HG03439 (cell line): ENCODE measurements at regions not wholly inside any gene's neighbourhood (a gene's known extent, or its start where the extent isn't known, plus 50 kb on each side); places are given as distances from the start of the nearest gene placed in this dataset.
"Not testable (repeated sequence)": the region's sequence is repeated elsewhere in the genome, so short reads cannot be mapped to it uniquely, and the experiment has no call there.

Experiments
- ATAC-seq: cut with Tn5 transposase; IDR thresholded peaks from one replicate; pipeline ENCODE4 v1.9.1; 2021; ENCODE audit warnings: mild to moderate bottlenecking, moderate library complexity; ENCODE audit not compliant: unreplicated experiment

DNA sequence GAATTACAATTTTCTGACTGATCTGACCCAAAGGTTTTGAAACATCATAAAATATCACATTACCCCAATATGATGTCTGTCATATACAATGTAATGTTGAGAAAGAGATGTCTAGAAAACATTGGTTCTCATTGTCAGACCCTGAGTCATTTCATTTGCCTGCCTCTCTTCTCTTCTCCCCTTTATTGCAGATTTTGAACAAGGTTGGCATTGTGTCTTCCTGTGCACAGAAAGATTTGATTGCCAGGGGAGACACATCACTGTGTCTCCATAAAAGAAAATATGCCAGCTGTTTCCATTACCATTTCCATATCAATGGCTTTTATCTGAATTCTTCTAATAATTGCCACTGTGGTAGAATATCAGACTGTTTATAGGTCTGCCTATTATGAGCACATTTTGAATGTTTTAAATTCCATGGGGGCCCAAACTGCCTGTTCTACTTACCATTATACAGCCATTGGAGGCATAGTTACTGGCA lies 65.6 kb downstream of the IFI44 start:
- no peak for ATAC-seq

DNA sequence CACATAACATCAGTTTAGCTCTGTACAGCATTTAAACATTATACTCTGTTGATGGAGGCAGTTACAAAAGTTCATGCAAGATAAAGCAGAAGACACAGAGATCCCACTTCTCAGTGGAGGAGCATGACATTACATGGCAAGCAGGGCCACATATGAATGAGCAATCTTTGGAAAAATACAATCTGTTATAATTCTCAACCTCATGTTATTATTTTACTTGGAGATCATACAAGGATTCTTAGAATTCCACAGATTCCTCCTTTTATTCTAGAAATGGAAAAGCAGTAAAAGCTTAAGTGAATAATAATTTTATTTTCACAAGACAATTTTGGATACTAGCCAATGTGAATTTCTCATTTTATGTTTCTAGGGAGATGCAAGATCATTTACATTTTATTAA lies 66.6 kb downstream of the IFI44 start:
- no peak for ATAC-seq

DNA sequence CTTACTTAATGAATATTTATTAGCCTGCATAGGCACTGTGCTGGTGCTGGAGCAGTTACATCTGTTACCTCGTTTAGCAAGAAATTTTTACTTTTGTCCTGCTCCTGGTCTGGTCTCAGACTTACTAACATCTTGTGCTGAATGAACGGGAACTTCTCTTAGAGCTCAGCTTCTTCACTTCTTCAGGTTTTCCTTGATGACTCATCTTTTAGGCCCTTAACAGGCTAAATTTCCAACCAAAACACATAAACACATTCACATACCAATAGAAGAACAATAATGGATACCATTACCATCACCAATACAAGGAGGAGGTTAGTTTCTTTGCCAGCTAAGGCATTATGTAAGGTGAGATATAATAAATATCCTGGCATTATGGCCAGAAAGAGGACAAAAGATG lies 68.9 kb downstream of the IFI44 start:
- no peak for ATAC-seq

GRCh38 chr1:78721136-78721535 lies 71.5 kb downstream of the IFI44 start:
- no peak for ATAC-seq

GRCh38 chr1:78722105-78722504 lies 72.5 kb downstream of the IFI44 start:
- ATAC-seq, result no peak

- no peak for ATAC-seq
These were observed 72.9 kb downstream of the IFI44 start for GRCh38 chr1:78722521-78722920.

- ATAC-seq, result no peak
These were observed 73.3 kb downstream of the IFI44 start for GRCh38 chr1:78722947-78723346.

DNA sequence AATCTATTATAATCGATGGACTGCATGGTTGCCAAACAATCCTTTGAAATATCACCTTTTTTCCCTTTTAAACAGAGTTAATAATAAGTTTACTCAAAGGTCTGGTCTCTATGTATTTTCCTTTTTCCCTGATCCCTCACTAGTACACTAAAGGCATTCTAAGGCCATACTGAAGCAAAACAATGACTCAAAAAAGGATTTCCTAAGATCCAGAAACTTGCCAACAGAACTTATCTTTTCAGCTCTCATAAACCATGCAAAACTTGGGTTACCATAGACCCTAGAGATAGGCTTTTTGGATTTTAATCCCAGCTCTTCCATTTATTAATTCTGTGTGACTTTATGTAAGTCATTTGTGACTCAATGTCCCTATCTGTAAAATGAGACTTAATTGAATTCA lies 77.1 kb downstream of the IFI44 start:
- no peak for ATAC-seq

DNA sequence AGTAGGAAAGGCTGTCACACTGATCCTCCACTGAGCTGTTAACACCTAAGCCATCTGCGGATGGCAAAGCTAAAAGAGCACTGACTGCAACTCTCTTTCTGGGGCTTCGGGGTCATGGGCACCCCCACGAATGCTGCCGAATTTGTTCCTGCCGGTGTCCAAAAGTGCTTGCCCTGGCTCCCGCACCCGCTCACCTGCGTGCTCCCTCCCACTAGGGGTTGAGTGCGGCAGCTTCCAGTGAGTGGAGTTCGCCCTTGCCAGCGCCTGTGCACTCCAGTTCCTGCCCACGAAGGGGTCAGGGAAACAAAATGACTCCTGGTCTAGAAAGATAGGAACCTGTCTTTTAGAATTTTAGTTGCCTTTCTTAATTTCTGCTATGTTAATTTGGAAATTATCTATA lies 78.7 kb downstream of the IFI44 start:
- no peak for ATAC-seq

DNA sequence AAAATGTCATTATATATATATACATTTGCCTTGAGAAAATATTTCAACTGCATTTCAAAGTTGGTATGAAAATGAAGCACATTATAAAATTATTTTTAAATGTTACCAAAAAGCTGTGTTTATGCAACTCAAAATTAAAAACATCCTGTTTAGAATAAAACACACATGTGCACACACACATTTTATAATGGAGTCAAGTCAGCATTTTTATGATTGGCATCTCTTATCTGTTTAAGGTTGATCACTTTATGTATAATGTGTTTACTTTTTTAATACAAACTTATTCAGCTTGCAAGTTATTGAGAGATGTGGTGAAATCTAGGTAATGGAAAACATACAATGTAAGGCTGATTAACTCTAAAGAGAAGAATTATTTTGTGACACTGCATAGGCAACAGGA lies 80.4 kb downstream of the IFI44 start:
- no peak for ATAC-seq

DNA sequence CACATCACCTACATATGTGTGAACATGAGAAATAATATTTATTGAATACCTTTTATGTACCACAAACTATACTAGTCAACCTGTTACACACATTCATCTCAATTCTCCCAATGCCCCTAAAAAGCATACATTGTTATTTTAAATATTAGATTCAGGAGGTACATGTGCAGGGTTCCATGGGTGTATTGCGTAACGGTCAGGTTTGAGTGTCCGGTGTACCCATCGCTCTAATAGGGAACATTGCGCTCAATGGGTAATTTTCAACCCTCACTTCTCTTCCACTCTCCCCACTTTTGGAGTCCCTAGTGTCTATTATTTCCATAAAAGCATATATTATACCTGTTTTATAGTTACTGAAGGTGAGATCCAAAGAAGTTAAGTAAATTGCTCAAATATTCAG lies 82.0 kb downstream of the IFI44 start:
- no peak for ATAC-seq

GRCh38 chr1:78737241-78737640 lies 87.6 kb downstream of the IFI44 start:
- no peak for ATAC-seq

GRCh38 chr1:78743626-78744025 lies 94.0 kb downstream of the IFI44 start:
- no peak for ATAC-seq

GRCh38 chr1:78745111-78745510 lies 95.5 kb downstream of the IFI44 start:
- no peak for ATAC-seq

- not testable (repeated sequence) for ATAC-seq
These were observed 104.0 kb downstream of the IFI44 start for GRCh38 chr1:78753679-78754078.

DNA sequence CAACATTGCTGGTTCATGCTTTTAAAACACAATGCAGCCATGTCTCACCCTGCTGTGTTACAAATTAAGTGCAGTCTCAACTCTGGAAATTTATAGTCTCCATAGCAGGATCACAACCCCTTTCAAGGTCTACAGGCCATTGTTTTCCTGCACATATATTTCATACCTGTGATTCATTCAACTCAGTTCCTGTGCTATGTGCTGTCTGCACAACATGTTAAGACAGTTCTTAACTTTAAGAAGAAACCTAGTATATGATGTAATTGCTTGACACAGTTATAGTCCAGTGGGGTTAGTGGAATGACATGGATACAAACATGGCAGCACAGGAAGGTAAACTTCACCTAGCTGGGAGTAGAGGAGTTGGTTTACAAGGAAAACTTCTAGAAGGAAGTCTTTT lies 106.4 kb downstream of the IFI44 start:
- ATAC-seq, result no peak

- ATAC-seq, result no peak
These were observed 108.9 kb downstream of the IFI44 start for GRCh38 chr1:78758506-78758905.

DNA sequence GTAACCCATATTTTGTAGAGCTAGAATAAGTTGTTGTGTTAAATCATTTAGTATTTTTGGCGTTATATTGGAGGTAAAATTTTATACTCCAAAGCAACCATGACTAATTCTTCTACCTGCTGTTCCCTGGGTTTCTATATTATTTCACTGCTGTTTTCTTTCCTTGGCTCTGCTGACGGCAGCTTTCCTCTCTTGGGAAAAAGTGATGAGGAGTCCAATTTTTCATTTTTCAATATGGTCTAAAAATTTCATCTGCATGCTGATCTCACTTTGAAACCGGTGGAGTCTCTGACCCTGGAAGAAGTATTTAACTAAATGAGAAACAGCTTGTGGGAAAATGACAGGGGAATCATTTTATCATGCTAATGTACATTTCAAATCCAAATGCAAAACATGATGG lies 110.2 kb downstream of the IFI44 start:
- ATAC-seq, result no peak

GRCh38 chr1:78760858-78761257 lies 111.2 kb downstream of the IFI44 start:
- no peak for ATAC-seq

- no peak for ATAC-seq
These were observed 112.5 kb downstream of the IFI44 start for GRCh38 chr1:78762113-78762512.

DNA sequence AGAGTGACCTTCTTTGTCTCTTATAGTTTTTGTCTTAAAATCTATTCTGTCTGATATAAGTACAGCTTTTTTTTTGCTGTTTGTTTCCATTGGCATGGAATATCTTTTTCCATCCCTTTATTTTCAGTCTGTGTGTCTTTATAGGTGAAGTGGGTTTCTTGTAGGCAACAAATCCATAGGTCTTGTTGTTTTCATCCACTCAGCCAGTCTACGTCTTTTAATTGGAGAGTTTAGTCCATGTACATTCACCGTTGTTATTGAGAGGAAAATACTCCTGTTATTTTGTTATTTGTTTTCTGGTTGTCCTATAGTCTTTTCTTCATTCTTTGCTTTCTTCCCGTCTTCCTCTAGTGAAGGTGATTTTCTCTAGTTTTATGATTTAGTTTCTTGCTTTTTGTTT lies 115.9 kb downstream of the IFI44 start:
- no peak for ATAC-seq

- no peak for ATAC-seq
These were observed 130.2 kb downstream of the IFI44 start for GRCh38 chr1:78779831-78780230.

DNA sequence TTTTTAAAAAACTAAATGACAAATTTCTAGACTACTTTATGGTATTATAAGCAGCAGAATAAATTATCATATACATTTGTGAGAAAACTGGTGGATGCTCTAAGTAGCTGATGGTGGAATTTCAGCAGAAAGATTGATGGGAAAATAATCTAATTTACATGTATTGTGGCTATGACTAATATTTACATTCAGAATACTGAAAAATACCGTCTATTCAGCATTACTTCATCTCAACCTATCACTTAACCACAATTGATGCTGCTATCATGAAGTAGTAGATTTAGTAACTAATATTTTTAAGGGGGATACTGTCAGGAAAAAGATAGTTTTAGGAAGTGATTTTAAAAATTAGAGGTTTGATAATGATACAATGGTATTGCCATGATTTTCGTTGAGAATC lies 137.9 kb downstream of the IFI44 start:
- no peak for ATAC-seq

DNA sequence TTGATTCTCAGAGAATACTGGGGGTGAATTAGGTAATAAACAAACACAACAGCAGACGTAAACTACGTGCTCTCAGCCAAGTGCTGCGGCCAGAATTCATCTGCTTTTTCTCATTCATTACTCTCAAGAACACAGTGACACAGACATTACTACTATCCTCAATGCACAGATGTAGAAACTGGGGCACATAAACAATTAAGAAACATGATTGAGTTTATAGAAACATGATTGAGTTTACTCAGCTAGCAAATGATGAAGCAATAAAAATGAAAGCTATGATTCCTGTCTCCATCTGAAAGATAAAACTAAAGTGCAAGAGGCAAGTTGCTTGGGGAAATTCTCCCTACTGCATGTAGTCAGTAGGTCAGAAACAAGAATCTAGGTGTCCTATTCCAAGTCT lies 140.5 kb downstream of the IFI44 start:
- ATAC-seq, result no peak
